ENCODE measurements at regions not wholly inside any gene's neighbourhood (a gene's known extent, or its start where the extent isn't known, plus 50 kb on each side); places are given as distances from the start of the nearest gene placed in this dataset.

- Histone ChIP-seq H3K79me2 (ENCODE audit: control insufficient read depth, insufficient read depth, low read length) (no peaks in the 10 kb centered on the region), H3K27ac (ENCODE audit: control insufficient read depth, insufficient read depth, low read length) (no peak overlapping the region), H3K4me3 (ENCODE audit: control insufficient read depth in 2 of 3, extremely low read depth in 1 of 3, insufficient read depth in 2 of 3, low read depth in 1 of 3, low read length in 3 of 3) (no peak overlapping the region), H3K9me3 (ENCODE audit: control insufficient read depth, low read depth, low read length) (no peaks in the 10 kb centered on the region), H3K27me3 (ENCODE audit: control insufficient read depth, extremely low read depth, insufficient read depth, low read length) (no peaks in the 10 kb centered on the region), H2AFZ (ENCODE audit: control insufficient read depth, low read length) (no peak overlapping the region), H3K36me3 (ENCODE audit: control insufficient read depth in 2 of 2, extremely low read depth in 1 of 2, insufficient read depth in 2 of 2, low read length in 2 of 2) (no peaks in the 10 kb centered on the region), H3K4me1 (ENCODE audit: control insufficient read depth, extremely low read depth, insufficient read depth, low read length) (no peaks in the 10 kb centered on the region), H3K9ac (ENCODE audit: control insufficient read depth, extremely low read depth, insufficient read depth, low read length) (no peak overlapping the region), H4K20me1 (ENCODE audit: control insufficient read depth, extremely low read depth, insufficient read depth, low read length) (no peaks in the 10 kb centered on the region), H3K4me2 (ENCODE audit: control insufficient read depth, extremely low read depth, insufficient read depth, low read depth, low read length) (no peak overlapping the region), H3K9me1 (ENCODE audit: control insufficient read depth, extremely low read depth, insufficient read depth, low read length) (no peaks in the 10 kb centered on the region)
- dilution Hi-C loops (cut with MboI; ENCODE audit: extremely low pct_ligation_motif_present, low sequenced_read_pairs), result no loop called here
- no peak for DNase-seq (ENCODE audit: low read depth, low spot score)
- TF ChIP-seq CTCF (optimal IDR thresholded peaks at IDR 0.05 in 1 of 3, IDR thresholded peaks at IDR 0.05 in 1 of 3, conservative IDR thresholded peaks at IDR 0.05 in 1 of 3; ENCODE audit: extremely low read depth in 1 of 3, insufficient read depth in 2 of 3, low read length in 3 of 3) (no peak), EZH2 (IDR thresholded peaks at IDR 0.05; ENCODE audit: low read length) (no peak)
- no peak for FAIRE-seq
Observed at GRCh38 chr5:39896706-39897105, 471.9 kb upstream of the DAB2 start.

DNA sequence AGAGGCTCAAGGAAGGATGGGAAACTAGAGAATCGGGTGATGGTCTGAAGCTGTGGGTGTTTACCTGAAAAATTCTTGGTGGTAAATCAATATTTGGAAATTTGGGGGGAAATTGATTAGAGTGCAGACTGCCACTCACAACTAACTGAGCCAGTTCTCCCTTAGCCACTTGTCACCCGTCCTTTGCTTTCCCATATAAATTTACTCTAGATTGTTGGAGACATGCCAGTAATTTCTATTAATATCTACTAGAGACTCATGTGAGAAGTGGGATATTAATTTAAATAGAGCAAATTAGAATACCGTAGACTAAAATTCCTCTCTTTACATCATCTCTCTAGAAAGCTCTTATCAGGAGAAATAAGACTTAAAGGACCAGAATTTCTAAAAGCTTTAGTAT lies 471.3 kb upstream of the DAB2 start:
- Histone ChIP-seq H3K9ac (ENCODE audit: control insufficient read depth, extremely low read depth, insufficient read depth, low read length) (no peak overlapping the region), H3K4me1 (ENCODE audit: control insufficient read depth, extremely low read depth, insufficient read depth, low read length) (no peaks in the 10 kb centered on the region), H3K9me3 (ENCODE audit: control insufficient read depth, low read depth, low read length) (no peaks in the 10 kb centered on the region), H3K79me2 (ENCODE audit: control insufficient read depth, insufficient read depth, low read length) (no peaks in the 10 kb centered on the region), H3K4me2 (ENCODE audit: control insufficient read depth, extremely low read depth, insufficient read depth, low read depth, low read length) (no peak overlapping the region), H3K9me1 (ENCODE audit: control insufficient read depth, extremely low read depth, insufficient read depth, low read length) (no peaks in the 10 kb centered on the region), H3K36me3 (ENCODE audit: control insufficient read depth in 2 of 2, extremely low read depth in 1 of 2, insufficient read depth in 2 of 2, low read length in 2 of 2) (no peaks in the 10 kb centered on the region), H3K4me3 (ENCODE audit: control insufficient read depth in 2 of 3, extremely low read depth in 1 of 3, insufficient read depth in 2 of 3, low read depth in 1 of 3, low read length in 3 of 3) (no peak overlapping the region), H3K27ac (ENCODE audit: control insufficient read depth, insufficient read depth, low read length) (no peak overlapping the region), H2AFZ (ENCODE audit: control insufficient read depth, low read length) (no peak overlapping the region), H3K27me3 (ENCODE audit: control insufficient read depth, extremely low read depth, insufficient read depth, low read length) (no peaks in the 10 kb centered on the region), H4K20me1 (ENCODE audit: control insufficient read depth, extremely low read depth, insufficient read depth, low read length) (no peaks in the 10 kb centered on the region)
- dilution Hi-C loops (cut with MboI; ENCODE audit: extremely low pct_ligation_motif_present, low sequenced_read_pairs), result no loop called here
- DNase-seq (ENCODE audit: low read depth, low spot score) (no peak), FAIRE-seq (no peak)
- TF ChIP-seq CTCF (optimal IDR thresholded peaks at IDR 0.05 in 1 of 3, IDR thresholded peaks at IDR 0.05 in 1 of 3, conservative IDR thresholded peaks at IDR 0.05 in 1 of 3; ENCODE audit: extremely low read depth in 1 of 3, insufficient read depth in 2 of 3, low read length in 3 of 3) (no peak), EZH2 (IDR thresholded peaks at IDR 0.05; ENCODE audit: low read length) (no peak)
